Left lung (tissue), 4 donors: ENCODE measurements at regions not wholly inside any gene's neighbourhood (a gene's known extent, or its start where the extent isn't known, plus 50 kb on each side); places are given as distances from the start of the nearest gene placed in this dataset.

Experiments
- ATAC-seq: fragments of 200-7000 bp; cut with Tn5 transposase; one replicate; pipeline ENCODE4 v1.9.1; 2020; ENCODE audit warnings: moderate library complexity
- DNase-seq, 4 donors: peaks; one replicate each; pipeline ENCODE4 v3.0.0-alpha.2; 2013 to 2020
- H3K27ac ChIP-seq, 2 donors: fragments of 200-600 bp; sonication (generic) in 1 of 2; one replicate each; pipeline versions ENCODE4 v1.5.0 to v1.8.0; 2020 to 2021
- H3K27me3 ChIP-seq, 2 donors: fragments of 200-600 bp; sonication (generic) in 1 of 2; one replicate each; pipeline versions ENCODE4 v1.5.0 to v1.8.0; 2020 to 2021
- H3K36me3 ChIP-seq, 2 donors: fragments of 200-600 bp; sonication (generic) in 1 of 2; one replicate each; pipeline versions ENCODE4 v1.5.0 to v1.8.0; 2020 to 2021
- H3K4me1 ChIP-seq, 2 donors: fragments of 200-600 bp; one replicate each; pipeline ENCODE4 v1.8.0; 2021
- H3K4me3 ChIP-seq, 2 donors: fragments of 200-600 bp; sonication (generic) in 1 of 2; one replicate each; pipeline versions ENCODE4 v1.5.0 to v1.8.0; 2020 to 2021; ENCODE audit warnings: mild to moderate bottlenecking in 1 of 2
- H3K9me3 ChIP-seq, 2 donors: fragments of 200-600 bp; sonication (generic) in 1 of 2; one replicate each; pipeline versions ENCODE4 v1.5.0 to v1.8.0; 2020 to 2021
- CTCF ChIP-seq, 2 donors: fragments of 200-600 bp; sonication (generic) in 1 of 2; IDR thresholded peaks; one replicate each; pipeline versions ENCODE4 v1.5.0 to v1.8.0; 2021; ENCODE audit warnings: antibody characterized with exemption in 2 of 2
- intact Hi-C, 2 donors: fragments of 100-400 bp; cut with DNase I; formaldehyde crosslinking; loops; one replicate each; pipeline versions ENCODE4 v1.11.2 to v1.14.2; 2022
- donor health status: DM: no; HTN: yes; CAD: no.
- donor health status: DM: no; HTN: no; CAD: no.

GRCh38 chr3:42345811-42346210, 64.6 kb downstream of the LYZL4 start:
- no peaks in the 10 kb centered on the region for H3K36me3 ChIP-seq
- intact Hi-C loops: no loop called here
- H3K27ac ChIP-seq: peak overlapping the region in 1 of 2 donors; percentile 48
- no peaks in the 10 kb centered on the region for H3K9me3 ChIP-seq
- no peaks in the 10 kb centered on the region for H3K27me3 ChIP-seq
- no peak for DNase-seq
- H3K4me1 ChIP-seq: no peaks in the 10 kb centered on the region
- H3K4me3 ChIP-seq: no peak overlapping the region
- TF ChIP-seq CTCF (IDR thresholded peaks at IDR 0.05): no peak
- no peak for ATAC-seq

- DNase-seq: no peak
- H3K27me3 ChIP-seq: no peaks in the 10 kb centered on the region
- intact Hi-C loops: no loop called here
- no peak for TF ChIP-seq CTCF (IDR thresholded peaks at IDR 0.05)
- no peaks in the 10 kb centered on the region for H3K4me1 ChIP-seq
- no peaks in the 10 kb centered on the region for H3K9me3 ChIP-seq
- no peak for ATAC-seq
- no peak overlapping the region for H3K27ac ChIP-seq
- no peaks in the 10 kb centered on the region for H3K36me3 ChIP-seq
- no peak overlapping the region for H3K4me3 ChIP-seq
Measured at GRCh38 chr3:42340466-42340865, 69.9 kb downstream of the LYZL4 start.

- no peaks in the 10 kb centered on the region for H3K36me3 ChIP-seq
- TF ChIP-seq CTCF (IDR thresholded peaks at IDR 0.05): no peak
- H3K27me3 ChIP-seq: no peaks in the 10 kb centered on the region
- H3K9me3 ChIP-seq: no peaks in the 10 kb centered on the region
- H3K4me3 ChIP-seq: no peak overlapping the region
- no peak overlapping the region for H3K27ac ChIP-seq
- no peaks in the 10 kb centered on the region for H3K4me1 ChIP-seq
- no peak for DNase-seq
- no peak for ATAC-seq
- intact Hi-C loops: no loop called here
Measured at GRCh38 chr3:42339321-42339720, 71.1 kb downstream of the LYZL4 start.

GRCh38 chr3:42336103-42336502, 70.1 kb upstream of the CCK start:
- no peak for TF ChIP-seq CTCF (IDR thresholded peaks at IDR 0.05)
- intact Hi-C loops: no loop called here

GRCh38 chr3:42317137-42317536, 51.2 kb upstream of the CCK start:
- no peaks in the 10 kb centered on the region for H3K36me3 ChIP-seq
- no peaks in the 10 kb centered on the region for H3K4me1 ChIP-seq
- DNase-seq (no peak), ATAC-seq (no peak)
- H3K9me3 ChIP-seq: peaks cover 0 to 50% of the 10 kb centered on the region in 2 donors
- no peak for TF ChIP-seq CTCF (IDR thresholded peaks at IDR 0.05)
- H3K27ac ChIP-seq: no peak overlapping the region
- no peaks in the 10 kb centered on the region for H3K27me3 ChIP-seq
- intact Hi-C loops: no loop called here
- H3K4me3 ChIP-seq: no peak overlapping the region

More at GRCh38 chr3:42336103-42336502, 70.1 kb upstream of the CCK start:
- no peaks in the 10 kb centered on the region for H3K27me3 ChIP-seq
- H3K9me3 ChIP-seq: no peaks in the 10 kb centered on the region
- ATAC-seq (no peak), DNase-seq (no peak)
- H3K4me1 ChIP-seq: no peaks in the 10 kb centered on the region
- H3K27ac ChIP-seq: no peak overlapping the region
- H3K36me3 ChIP-seq: no peaks in the 10 kb centered on the region
- no peak overlapping the region for H3K4me3 ChIP-seq
